ENCODE measurements at regions not wholly inside any gene's neighbourhood (a gene's known extent, or its start where the extent isn't known, plus 50 kb on each side); places are given as distances from the start of the nearest gene placed in this dataset.

DNA sequence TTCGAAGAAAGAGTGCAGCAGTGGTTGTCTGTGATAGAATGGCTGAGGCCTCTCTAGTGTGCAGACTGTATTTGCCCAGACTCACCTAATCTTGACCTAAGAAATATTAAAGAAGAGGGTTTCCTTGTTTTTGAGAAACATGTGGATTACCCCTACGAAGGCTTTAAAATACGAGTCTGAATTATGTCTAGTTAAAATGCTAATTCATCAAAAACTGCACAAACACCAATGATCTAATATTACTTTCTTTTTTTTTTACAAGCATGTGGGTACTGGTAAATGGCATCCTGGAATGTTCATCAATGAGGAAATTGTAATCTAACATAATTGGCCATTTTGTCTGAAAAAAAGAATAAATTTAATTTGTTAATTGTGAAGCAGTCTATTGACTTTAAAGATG is 510.9 kb downstream of the EPM2A start:
- TF ChIP-seq, protein P1, sequence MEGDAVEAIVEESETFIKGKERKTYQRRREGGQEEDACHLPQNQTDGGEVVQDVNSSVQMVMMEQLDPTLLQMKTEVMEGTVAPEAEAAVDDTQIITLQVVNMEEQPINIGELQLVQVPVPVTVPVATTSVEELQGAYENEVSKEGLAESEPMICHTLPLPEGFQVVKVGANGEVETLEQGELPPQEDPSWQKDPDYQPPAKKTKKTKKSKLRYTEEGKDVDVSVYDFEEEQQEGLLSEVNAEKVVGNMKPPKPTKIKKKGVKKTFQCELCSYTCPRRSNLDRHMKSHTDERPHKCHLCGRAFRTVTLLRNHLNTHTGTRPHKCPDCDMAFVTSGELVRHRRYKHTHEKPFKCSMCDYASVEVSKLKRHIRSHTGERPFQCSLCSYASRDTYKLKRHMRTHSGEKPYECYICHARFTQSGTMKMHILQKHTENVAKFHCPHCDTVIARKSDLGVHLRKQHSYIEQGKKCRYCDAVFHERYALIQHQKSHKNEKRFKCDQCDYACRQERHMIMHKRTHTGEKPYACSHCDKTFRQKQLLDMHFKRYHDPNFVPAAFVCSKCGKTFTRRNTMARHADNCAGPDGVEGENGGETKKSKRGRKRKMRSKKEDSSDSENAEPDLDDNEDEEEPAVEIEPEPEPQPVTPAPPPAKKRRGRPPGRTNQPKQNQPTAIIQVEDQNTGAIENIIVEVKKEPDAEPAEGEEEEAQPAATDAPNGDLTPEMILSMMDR (IDR thresholded peaks at IDR 0.05) = no peak
- TF ChIP-seq POLR2A (IDR thresholded peaks at IDR 0.05) (no peak), POLR2AphosphoS5 (IDR thresholded peaks at IDR 0.05) (no peak), EP300 (IDR thresholded peaks at IDR 0.05) (no peak)
